ENCODE measurements at regions not wholly inside any gene's neighbourhood (a gene's known extent, or its start where the extent isn't known, plus 50 kb on each side); places are given as distances from the start of the nearest gene placed in this dataset.

- TF ChIP-seq POLR2AphosphoS5 (IDR thresholded peaks at IDR 0.05; ENCODE audit: low read length) (no peak), CTCF (IDR thresholded peaks at IDR 0.05 in 2 of 3, conservative IDR thresholded peaks at IDR 0.05 in 1 of 3; ENCODE audit: control insufficient read depth in 2 of 3, extremely low read depth in 1 of 3, insufficient read depth in 1 of 3, low read depth in 3 of 3, low read length in 3 of 3) (no peak), CEBPB (IDR thresholded peaks at IDR 0.05; ENCODE audit: borderline replicate concordance in 1 of 2, low read depth in 2 of 2, low read length in 2 of 2) (no peak), POLR2A (IDR thresholded peaks at IDR 0.05; ENCODE audit: low read depth, low read length) (no peak), SPI1 (IDR thresholded peaks at IDR 0.05; ENCODE audit: borderline replicate concordance, insufficient read depth, low read depth, low read length) (no peak), FOXM1 (IDR thresholded peaks at IDR 0.05; ENCODE audit: low read depth, low read length) (no peak), CBFB (IDR thresholded peaks at IDR 0.05; ENCODE audit: low read depth) (no peak), RELA (IDR thresholded peaks at IDR 0.05; ENCODE audit: borderline replicate concordance, partially characterized antibody) (no peak), EGR1 (IDR thresholded peaks at IDR 0.05; ENCODE audit: borderline replicate concordance in 1 of 2, low read depth in 2 of 2, low read length in 2 of 2) (no peak), SKIL (IDR thresholded peaks at IDR 0.05; ENCODE audit: low read depth, poor library complexity, severe bottlenecking) (no peak), SREBF2 (IDR thresholded peaks at IDR 0.05; ENCODE audit: low read length) (no peak), EZH2 (IDR thresholded peaks at IDR 0.05; ENCODE audit: borderline replicate concordance, control insufficient read depth, low read depth, low read length) (no peak), RFX5 (IDR thresholded peaks at IDR 0.05; ENCODE audit: low read depth, low read length) (no peak), REST (IDR thresholded peaks at IDR 0.05; ENCODE audit: low read depth, low read length) (no peak)
Measured at GRCh38 chr6:147029923-147030322, 174.3 kb upstream of the STXBP5 start.

Measured in GM12878 (cell line).